ENCODE measurements at regions not wholly inside any gene's neighbourhood (a gene's known extent, or its start where the extent isn't known, plus 50 kb on each side); places are given as distances from the start of the nearest gene placed in this dataset.

- no peak for TF ChIP-seq ELF4 (IDR thresholded peaks at IDR 0.05)
- no peak for TF ChIP-seq SUZ12 (IDR thresholded peaks at IDR 0.05)
- TF ChIP-seq SP1 (IDR thresholded peaks at IDR 0.05) = no peak
- no peak for TF ChIP-seq FOXA1 (IDR thresholded peaks at IDR 0.05)
- TF ChIP-seq L3MBTL2 (conservative IDR thresholded peaks at IDR 0.05) = no peak
- no peak for TF ChIP-seq HDGF (IDR thresholded peaks at IDR 0.05; ENCODE audit: borderline replicate concordance)
- no peak for TF ChIP-seq NFRKB (IDR thresholded peaks at IDR 0.05)
- no peak for TF ChIP-seq ZNF384 (IDR thresholded peaks at IDR 0.05)
- no peak for TF ChIP-seq FOXM1 (IDR thresholded peaks at IDR 0.05; ENCODE audit: borderline replicate concordance)
- TF ChIP-seq FOXK2 (IDR thresholded peaks at IDR 0.05) = no peak
- TF ChIP-seq BHLHE40 (IDR thresholded peaks at IDR 0.05; ENCODE audit: borderline replicate concordance) = no peak
These were observed 414.1 kb downstream of the KCNH5 start for GRCh38 chr14:62631176-62631575.

All from HEK293T (cell line).